Glutamatergic neuron (in vitro differentiated cells): ENCODE measurements at regions not wholly inside any gene's neighbourhood (a gene's known extent, or its start where the extent isn't known, plus 50 kb on each side); places are given as distances from the start of the nearest gene placed in this dataset.

Experiments
- DNase-seq: peaks from one replicate; pipeline ENCODE4 v3.0.0; 2022
- H3K27ac Mint-ChIP-seq: one replicate; pipeline ENCODE4 v1.8.0; 2020; ENCODE audit warnings: mild to moderate bottlenecking, mixed read lengths, inconsistent platforms; ENCODE audit not compliant: unreplicated experiment
- H3K27me3 Mint-ChIP-seq: one replicate; pipeline ENCODE4 v1.8.0; 2020; ENCODE audit warnings: mild to moderate bottlenecking, moderate library complexity, mixed read lengths, inconsistent platforms; ENCODE audit not compliant: unreplicated experiment
- H3K36me3 Mint-ChIP-seq: one replicate; pipeline ENCODE4 v1.8.0; 2020; ENCODE audit warnings: mild to moderate bottlenecking, mixed read lengths, inconsistent platforms; ENCODE audit not compliant: unreplicated experiment
- H3K4me1 Mint-ChIP-seq: one replicate; pipeline ENCODE4 v1.8.0; 2020; ENCODE audit warnings: mild to moderate bottlenecking, low read depth, mixed read lengths, inconsistent platforms; ENCODE audit not compliant: unreplicated experiment
- H3K4me3 Mint-ChIP-seq: one replicate; pipeline ENCODE4 v1.8.0; 2020; ENCODE audit warnings: mild to moderate bottlenecking, mixed read lengths, inconsistent platforms; ENCODE audit not compliant: unreplicated experiment
- H3K9me3 Mint-ChIP-seq: one replicate; pipeline ENCODE4 v1.8.0; 2020; ENCODE audit warnings: mild to moderate bottlenecking, moderate library complexity, mixed read lengths, inconsistent platforms; ENCODE audit not compliant: unreplicated experiment
- TF ChIP-seq, protein P1 (sequence below): fragments of 200-600 bp; sonication (generic); IDR thresholded peaks from one replicate; pipeline ENCODE4 v1.5.0; 2021; ENCODE audit not compliant: partially characterized antibody, unreplicated experiment

- no peak for DNase-seq
- Mint-ChIP-seq H3K4me3 (no peak overlapping the region), H3K9me3 (peaks cover 4% of the 10 kb centered on the region), H3K36me3 (no peaks in the 10 kb centered on the region), H3K27ac (no peak overlapping the region), H3K27me3 (no peaks in the 10 kb centered on the region), H3K4me1 (peaks cover 19% of the 10 kb centered on the region)
- TF ChIP-seq, protein P1, sequence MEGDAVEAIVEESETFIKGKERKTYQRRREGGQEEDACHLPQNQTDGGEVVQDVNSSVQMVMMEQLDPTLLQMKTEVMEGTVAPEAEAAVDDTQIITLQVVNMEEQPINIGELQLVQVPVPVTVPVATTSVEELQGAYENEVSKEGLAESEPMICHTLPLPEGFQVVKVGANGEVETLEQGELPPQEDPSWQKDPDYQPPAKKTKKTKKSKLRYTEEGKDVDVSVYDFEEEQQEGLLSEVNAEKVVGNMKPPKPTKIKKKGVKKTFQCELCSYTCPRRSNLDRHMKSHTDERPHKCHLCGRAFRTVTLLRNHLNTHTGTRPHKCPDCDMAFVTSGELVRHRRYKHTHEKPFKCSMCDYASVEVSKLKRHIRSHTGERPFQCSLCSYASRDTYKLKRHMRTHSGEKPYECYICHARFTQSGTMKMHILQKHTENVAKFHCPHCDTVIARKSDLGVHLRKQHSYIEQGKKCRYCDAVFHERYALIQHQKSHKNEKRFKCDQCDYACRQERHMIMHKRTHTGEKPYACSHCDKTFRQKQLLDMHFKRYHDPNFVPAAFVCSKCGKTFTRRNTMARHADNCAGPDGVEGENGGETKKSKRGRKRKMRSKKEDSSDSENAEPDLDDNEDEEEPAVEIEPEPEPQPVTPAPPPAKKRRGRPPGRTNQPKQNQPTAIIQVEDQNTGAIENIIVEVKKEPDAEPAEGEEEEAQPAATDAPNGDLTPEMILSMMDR, result no peak
Measured at GRCh38 chr11:91952056-91952455, 272.6 kb upstream of the FAT3 start.

- H3K4me3 Mint-ChIP-seq, result peak overlapping the region; percentile 30
- no peaks in the 10 kb centered on the region for H3K27me3 Mint-ChIP-seq
Measured at GRCh38 chr11:91947215-91947820, 277.3 kb upstream of the FAT3 start.

DNA sequence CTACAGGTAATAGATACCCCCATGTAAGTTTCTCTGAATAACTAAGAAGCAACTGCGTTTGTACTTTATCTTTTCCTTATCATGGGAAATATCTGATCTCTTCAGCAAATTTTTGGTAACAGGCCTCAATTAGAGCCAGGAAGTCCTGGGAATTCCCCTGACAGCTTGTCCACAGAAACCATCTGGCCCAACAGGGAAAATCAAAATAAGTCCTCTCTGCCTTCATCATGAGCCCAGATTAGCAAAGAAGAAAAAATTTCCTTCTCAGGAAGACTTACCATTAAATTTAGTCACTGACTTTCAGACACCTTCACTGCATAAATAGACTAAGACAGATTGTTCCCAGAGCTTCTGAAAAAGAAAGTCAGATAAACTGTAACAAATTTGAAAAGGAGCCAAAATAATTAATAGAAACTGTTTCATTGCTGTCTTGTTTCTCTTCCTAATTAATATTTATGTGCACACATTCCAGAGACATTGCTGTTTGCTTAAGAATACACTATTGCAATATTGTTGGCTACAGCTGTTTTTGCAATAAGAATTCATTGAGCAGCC is 278.1 kb upstream of the FAT3 start:
- TF ChIP-seq, protein P1, result no peak
- H3K9me3 Mint-ChIP-seq, result peaks cover 7% of the 10 kb centered on the region
- no peak for DNase-seq
- no peaks in the 10 kb centered on the region for H3K27me3 Mint-ChIP-seq
- H3K27ac Mint-ChIP-seq, result peak overlapping the region; percentile 83
- peak overlapping the region; percentile 63 for H3K4me3 Mint-ChIP-seq
- H3K4me1 Mint-ChIP-seq, result peaks cover 40% of the 10 kb centered on the region
- H3K36me3 Mint-ChIP-seq, result no peaks in the 10 kb centered on the region

More at GRCh38 chr11:91947215-91947820, 277.3 kb upstream of the FAT3 start:
- H3K9me3 Mint-ChIP-seq, result peaks cover 7% of the 10 kb centered on the region
- H3K27ac Mint-ChIP-seq, result peak overlapping the region; percentile 83
- TF ChIP-seq, protein P1, result no peak
- H3K36me3 Mint-ChIP-seq, result no peaks in the 10 kb centered on the region
- DNase-seq, result no peak
- peaks cover 40% of the 10 kb centered on the region for H3K4me1 Mint-ChIP-seq

DNA sequence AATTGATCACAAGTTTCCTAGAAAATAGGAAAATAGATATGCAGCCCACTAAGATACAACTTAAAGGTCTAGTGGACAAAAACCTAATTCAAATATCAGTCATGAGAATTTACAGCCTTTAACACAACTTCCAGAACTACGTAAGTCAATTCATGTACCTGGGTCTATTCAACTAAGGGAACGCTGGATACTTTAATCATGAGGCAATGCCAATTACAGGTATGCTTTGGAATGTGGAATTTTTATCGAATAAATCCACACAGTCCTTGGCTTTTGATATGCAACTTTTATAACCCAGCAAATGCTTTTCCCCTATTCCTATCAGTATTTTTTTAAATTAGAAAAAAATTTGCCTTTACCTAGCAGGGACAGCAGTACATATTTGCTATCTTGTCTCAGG is 289.5 kb upstream of the FAT3 start:
- Mint-ChIP-seq H3K4me3 (no peak overlapping the region), H3K36me3 (no peaks in the 10 kb centered on the region)
- TF ChIP-seq, protein P1, result no peak

GRCh38 chr11:91932151-91932821 is 292.3 kb upstream of the FAT3 start:
- no peak for DNase-seq
- Mint-ChIP-seq H3K4me1 (no peaks in the 10 kb centered on the region), H3K4me3 (no peak overlapping the region), H3K27me3 (no peaks in the 10 kb centered on the region), H3K9me3 (no peaks in the 10 kb centered on the region), H3K36me3 (no peaks in the 10 kb centered on the region), H3K27ac (no peak overlapping the region)
- TF ChIP-seq, protein P1, result no peak

More for the DNA sequence above, 289.5 kb upstream of the FAT3 start:
- Mint-ChIP-seq H3K4me1 (no peaks in the 10 kb centered on the region), H3K27ac (no peak overlapping the region), H3K27me3 (no peaks in the 10 kb centered on the region), H3K9me3 (no peaks in the 10 kb centered on the region)
- DNase-seq, result no peak
